GM18502 (cell line): ENCODE measurements at regions not wholly inside any gene's neighbourhood (a gene's known extent, or its start where the extent isn't known, plus 50 kb on each side); places are given as distances from the start of the nearest gene placed in this dataset.
"Not testable (repeated sequence)": the region's sequence is repeated elsewhere in the genome, so short reads cannot be mapped to it uniquely, and the experiment has no call there.

Source experiments
- ATAC-seq: cut with Tn5 transposase; IDR thresholded peaks from one replicate; pipeline ENCODE4 v1.9.1; 2021; ENCODE audit warnings: mild to moderate bottlenecking; ENCODE audit not compliant: unreplicated experiment, poor library complexity

DNA sequence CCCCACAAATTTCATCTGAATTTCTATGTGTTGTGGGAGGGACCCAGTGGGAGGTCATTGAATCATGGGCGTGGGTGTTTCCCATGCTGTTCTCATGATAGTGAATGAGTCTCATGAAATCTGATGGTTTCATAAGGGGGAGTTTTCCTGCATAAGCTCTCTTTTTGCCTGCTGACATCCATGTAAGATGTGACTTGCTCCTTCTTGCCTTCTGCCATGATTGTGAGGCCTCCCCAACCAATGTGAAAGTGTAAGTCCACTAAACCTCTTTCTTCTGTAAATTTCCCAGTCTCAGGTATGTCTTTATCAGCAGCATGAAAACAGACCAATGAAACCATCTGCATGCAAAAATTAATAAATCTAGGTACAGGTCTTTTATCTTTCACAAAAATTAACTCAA lies 331.8 kb upstream of the GJE1 start:
- ATAC-seq: not testable (repeated sequence)

- ATAC-seq: no peak
Measured at GRCh38 chr6:141790921-141791320, 341.8 kb upstream of the GJE1 start.

DNA sequence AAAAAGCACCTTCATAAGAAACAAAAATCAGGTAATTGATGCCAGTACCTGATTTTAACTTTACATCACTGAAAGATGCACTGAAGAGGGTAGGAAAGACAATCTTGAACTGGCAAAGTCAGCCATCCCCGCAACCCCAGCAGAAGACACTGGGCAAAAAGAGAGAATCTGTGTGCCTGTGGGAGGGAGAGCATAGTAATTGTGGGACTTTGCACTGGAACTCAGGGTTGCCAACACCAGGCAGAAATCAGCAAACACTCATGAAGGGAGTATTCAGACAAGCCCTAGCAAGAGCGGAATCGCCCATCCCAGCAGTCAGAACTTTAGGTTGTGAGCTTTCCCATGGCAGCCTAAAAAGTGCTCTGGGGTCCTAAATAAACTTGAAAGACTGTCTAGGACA lies 344.6 kb upstream of the GJE1 start:
- no peak for ATAC-seq

- no peak for ATAC-seq
Measured at GRCh38 chr6:141783585-141783984, 349.1 kb upstream of the GJE1 start.

GRCh38 chr6:141780296-141780695 lies 352.4 kb upstream of the GJE1 start:
- ATAC-seq: no peak

DNA sequence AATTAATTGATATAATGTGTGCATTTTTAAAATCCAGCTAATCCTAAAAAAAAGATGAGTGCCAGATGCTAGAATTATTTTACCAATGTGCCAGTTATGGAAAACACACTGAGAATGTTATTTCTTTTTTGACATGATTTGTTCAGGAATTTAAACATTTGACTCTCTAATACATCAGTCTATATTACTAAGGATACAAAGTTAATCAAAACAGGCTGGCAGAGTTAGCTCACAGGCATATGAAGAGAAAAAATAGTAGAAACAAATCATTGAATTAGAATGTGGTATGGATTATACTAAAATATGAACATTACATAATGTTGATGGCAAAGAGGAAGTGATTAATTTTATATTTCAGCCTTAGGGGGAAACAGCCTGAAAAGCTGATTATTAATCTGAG lies 368.3 kb upstream of the GJE1 start:
- ATAC-seq: no peak

DNA sequence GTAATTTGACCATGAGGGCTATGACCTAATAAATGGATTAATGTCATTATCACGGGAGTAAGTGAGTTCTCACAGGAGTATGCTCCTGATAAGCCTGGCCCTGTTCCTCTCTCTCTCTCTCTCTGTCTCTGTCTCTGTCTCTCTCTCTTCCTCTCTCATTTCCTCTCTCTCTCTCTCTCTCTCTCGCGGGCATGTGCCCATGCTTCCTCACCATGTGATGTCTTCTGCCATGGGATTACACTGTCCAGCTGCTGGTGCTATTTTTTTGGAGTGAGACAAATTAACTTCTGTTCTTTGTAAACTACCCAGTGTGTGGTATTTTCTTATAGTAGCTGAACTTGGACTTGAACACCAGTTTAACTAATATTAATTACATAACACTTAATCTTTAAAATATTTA lies 374.3 kb upstream of the GJE1 start:
- no peak for ATAC-seq

GRCh38 chr6:141753180-141753579 lies 379.5 kb upstream of the GJE1 start:
- no peak for ATAC-seq

DNA sequence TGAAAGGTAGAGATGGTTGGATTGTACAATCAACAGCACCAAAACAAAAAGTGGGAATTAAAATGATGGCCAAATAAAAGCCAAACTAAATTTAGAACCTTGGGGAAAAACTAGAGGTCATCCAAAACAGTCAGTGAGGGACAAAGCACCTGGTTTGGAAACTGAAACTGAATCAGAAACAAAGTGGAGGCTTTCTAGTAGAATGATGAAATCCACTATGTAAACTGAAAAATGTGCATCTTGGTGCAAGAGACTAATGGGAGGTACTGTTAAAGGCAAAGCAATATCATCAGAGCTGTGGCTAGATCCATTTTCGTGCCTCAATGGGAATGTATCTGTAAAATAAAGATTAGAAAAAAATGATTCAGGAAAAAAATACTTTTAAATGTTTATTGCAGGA lies 380.0 kb upstream of the GJE1 start:
- peak; percentile 68 for ATAC-seq

GRCh38 chr6:141746324-141746723 lies 386.4 kb upstream of the GJE1 start:
- ATAC-seq: not testable (repeated sequence)

DNA sequence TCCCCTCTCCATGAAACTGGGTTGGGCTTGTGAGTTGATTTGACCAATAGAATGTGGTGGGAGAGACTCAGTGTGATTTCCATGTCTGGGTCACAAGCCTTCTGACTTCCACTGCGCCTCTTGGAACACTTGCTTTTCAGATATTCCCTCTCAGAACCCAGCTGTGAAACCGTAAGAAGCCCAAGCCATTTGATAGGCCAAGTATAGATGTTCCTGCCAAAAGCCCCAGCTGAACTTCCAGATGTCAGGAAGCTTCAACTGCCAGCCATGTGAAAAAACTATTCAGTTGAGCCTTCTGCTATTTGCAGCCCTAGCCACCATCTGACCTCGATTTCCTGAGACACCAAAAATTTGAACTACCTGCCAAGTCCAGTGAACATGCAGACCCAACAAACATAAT lies 387.8 kb upstream of the GJE1 start:
- ATAC-seq: no peak

- ATAC-seq: no peak
Measured at GRCh38 chr6:141744194-141744925, 388.4 kb upstream of the GJE1 start.

DNA sequence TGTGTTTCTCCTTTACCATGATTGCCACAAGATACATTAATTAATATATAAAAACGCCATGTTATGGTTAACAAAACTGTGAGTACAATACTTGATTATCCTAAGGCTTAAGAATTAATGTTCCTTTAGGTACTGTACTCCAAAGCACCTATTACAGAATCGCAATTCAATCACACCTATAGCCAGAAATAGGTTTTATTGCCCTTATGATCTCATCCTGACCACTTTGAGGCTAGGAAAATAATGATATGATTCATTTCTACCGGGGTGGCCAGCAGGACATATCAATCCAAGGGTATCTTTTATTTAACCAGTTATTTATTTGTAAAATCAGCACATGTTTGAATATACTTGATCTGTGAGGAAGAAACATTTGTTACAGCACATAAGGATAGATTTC lies 396.6 kb upstream of the GJE1 start:
- no peak for ATAC-seq

- ATAC-seq: no peak
Measured at GRCh38 chr6:141735126-141735525, 397.6 kb upstream of the GJE1 start.

DNA sequence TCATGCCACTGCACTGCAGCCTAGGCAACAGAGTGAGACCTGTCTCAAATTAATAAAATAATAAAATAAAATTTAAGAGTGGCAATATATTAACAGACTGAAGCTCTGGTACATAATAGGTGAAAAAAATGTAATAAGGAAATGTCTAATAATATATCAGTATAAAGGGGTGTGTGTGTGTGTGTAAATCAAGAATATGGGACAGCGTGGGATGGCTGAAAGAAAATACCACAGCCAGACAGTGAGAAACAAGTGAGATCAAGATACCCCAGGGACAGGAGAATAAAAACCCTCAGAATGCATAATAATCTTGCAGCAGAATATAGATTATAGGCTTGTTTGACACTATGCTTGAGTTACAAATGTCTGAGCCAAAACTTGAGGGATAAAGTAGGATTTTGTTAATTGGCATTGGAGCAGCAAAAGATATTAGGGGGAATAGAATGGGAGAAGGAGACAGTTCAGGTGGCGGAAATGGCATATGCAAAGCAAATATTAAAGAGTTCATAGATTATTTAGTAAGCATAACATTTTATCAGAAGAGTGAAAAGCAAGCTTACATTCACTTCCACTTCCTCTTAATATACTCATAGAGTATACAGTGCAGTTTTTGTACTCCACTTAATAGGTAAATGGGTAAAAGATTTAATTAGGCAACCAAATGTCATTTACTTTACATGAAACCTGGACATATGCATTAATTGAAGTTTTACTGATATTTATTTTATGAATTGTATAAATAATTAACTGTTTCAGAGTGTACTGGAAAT lies 398.5 kb upstream of the GJE1 start:
- no peak for ATAC-seq

DNA sequence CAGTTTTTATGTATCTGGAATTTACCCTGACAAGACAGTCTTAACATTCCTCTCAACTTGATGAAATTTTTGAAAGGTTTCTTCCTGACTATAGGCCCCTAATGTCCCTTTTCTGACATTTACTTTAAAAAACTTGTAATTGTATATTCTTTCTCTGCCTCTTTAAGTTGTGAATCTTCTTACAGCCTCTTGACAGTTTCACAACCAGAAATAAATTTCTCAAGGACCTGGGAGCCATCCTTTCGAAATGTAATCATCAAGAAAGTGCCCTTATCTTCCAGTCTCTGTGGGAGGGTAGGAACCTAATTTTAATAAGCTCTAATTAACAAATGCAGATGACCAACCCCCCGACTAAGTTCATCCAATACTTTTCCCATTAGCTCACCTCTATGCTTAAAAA lies 403.6 kb upstream of the GJE1 start:
- no peak for ATAC-seq

GRCh38 chr6:141728330-141728729 lies 404.4 kb upstream of the GJE1 start:
- no peak for ATAC-seq

DNA sequence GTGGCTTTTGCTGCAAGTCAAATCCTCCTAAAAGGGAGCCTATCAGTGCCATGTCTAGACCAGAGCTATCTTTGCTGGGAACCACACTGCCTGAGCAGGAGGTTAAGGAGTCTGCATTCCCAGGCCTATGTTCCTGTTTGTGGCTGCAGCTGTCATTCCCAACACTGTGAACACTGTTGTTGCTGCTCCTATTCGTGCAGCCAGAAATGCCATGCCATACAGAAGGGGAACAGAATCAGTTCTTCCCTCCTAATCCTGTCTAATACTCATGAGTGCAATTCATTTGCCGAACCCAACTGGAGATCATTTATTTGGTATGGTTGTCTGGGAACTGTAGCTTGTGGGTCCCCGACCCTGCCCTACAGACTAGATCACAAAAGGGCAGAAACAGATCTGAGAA lies 406.5 kb upstream of the GJE1 start:
- no peak for ATAC-seq

DNA sequence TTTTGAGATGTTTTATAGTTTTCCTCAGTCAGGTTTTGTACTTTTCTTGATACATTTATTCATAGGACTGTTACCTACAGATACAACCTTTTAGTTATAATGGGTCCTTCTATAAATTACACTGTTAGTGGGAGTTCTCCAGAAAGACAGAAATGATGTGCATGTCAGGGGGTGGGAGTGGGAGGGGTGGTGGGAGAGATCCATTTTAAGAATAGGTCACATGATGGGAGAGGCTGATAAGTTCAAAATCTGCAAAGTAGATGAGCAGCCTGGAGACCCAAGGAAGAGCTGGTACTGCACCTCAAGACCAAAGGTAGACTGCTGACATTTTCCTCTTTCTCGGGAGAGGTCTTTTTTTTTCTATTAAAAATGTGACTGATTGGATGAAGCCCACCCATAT lies 408.0 kb upstream of the GJE1 start:
- ATAC-seq: no peak

DNA sequence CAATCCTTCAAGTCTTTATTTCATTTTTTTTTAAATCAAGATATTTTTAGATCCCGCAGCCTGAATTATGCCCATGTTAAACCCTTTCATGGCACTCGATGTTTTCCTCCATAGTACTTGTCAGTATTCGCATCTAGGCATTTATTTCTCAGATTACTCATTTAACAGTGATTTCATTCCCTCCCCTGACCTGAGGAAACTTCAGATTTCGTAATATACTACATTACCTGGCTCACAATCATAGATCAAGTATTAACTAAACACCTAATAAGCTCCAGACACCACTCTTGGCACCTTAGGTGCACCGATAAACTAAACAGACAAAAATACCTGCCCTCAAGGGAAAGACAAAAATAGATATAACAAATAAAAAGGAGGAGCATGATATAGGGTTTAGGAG lies 413.2 kb upstream of the GJE1 start:
- ATAC-seq: no peak

GRCh38 chr6:141705431-141705830 lies 427.3 kb upstream of the GJE1 start:
- ATAC-seq: no peak

GRCh38 chr6:141704151-141704550 lies 428.6 kb upstream of the GJE1 start:
- ATAC-seq: no peak
